WTC11 (cell line): ENCODE measurements at regions not wholly inside any gene's neighbourhood (a gene's known extent, or its start where the extent isn't known, plus 50 kb on each side); places are given as distances from the start of the nearest gene placed in this dataset.
A peak's percentile ranks its signal among the peaks of the same experiment; 100 is the strongest.

ENCODE experiments used
- ATAC-seq: fragments of 200-7000 bp; cut with Tn5 transposase; 2 replicates; pipeline ENCODE4 v1.10.0; 2021; ENCODE audit warnings: mild to moderate bottlenecking, moderate library complexity
- CTCF ChIA-PET: fragments of 300-600 bp; sonication (Branson Sonifier 250); formaldehyde crosslinking; loops from one replicate; lab custom pipeline; 2021; ENCODE audit warnings: antibody characterized with exemption; lab: Charles Lee
- POLR2A ChIA-PET: fragments of 350-600 bp; sonication (Branson Sonifier 250); formaldehyde crosslinking; loops from one replicate; lab custom pipeline; 2021; ENCODE audit warnings: antibody characterized with exemption; lab: Charles Lee
- DNase-seq: peaks from one replicate; pipeline ENCODE4 v3.0.0; 2021; ENCODE audit warnings: low spot score
- H3K27ac Mint-ChIP-seq: 2 replicates; pipeline ENCODE4 v1.8.0; 2021; ENCODE audit warnings: mixed read lengths
- H3K27me3 Mint-ChIP-seq: 2 replicates; pipeline ENCODE4 v1.8.0; 2021; ENCODE audit warnings: low read depth, mild to moderate bottlenecking, moderate library complexity, mixed read lengths
- H3K36me3 Mint-ChIP-seq: 2 replicates; pipeline ENCODE4 v1.8.0; 2021; ENCODE audit warnings: mixed read lengths
- H3K4me1 Mint-ChIP-seq: 2 replicates; pipeline ENCODE4 v1.8.0; 2022; ENCODE audit warnings: mixed read lengths
- H3K4me3 Mint-ChIP-seq: 2 replicates; pipeline ENCODE4 v1.8.0; 2021; ENCODE audit warnings: mild to moderate bottlenecking, moderate library complexity, mixed read lengths
- H3K9me3 Mint-ChIP-seq: 2 replicates; pipeline ENCODE4 v1.8.0; 2021; ENCODE audit warnings: mixed read lengths
- AR ChIP-seq: fragments of 250-450 bp; sonication (Bioruptor Pico); IDR thresholded peaks from 2 replicates; pipeline ENCODE4 v1.9.0; 2021; ENCODE audit warnings: mild to moderate bottlenecking
- ATF2 ChIP-seq: sonication (generic); formaldehyde crosslinking; IDR thresholded peaks from 2 replicates; pipeline ENCODE4 v1.8.1; 2022; ENCODE audit warnings: low read depth, missing genetic modification reagents, borderline replicate concordance
- CREM ChIP-seq: sonication (generic); formaldehyde crosslinking; IDR thresholded peaks from 2 replicates; pipeline ENCODE4 v1.8.1; 2022; ENCODE audit warnings: mild to moderate bottlenecking, missing genetic modification reagents, moderate library complexity
- E2F5 ChIP-seq: sonication (generic); formaldehyde crosslinking; IDR thresholded peaks from 2 replicates; pipeline ENCODE4 v1.8.1; 2022; ENCODE audit warnings: mild to moderate bottlenecking, moderate library complexity, missing genetic modification reagents
- ELF4 ChIP-seq: sonication (generic); formaldehyde crosslinking; IDR thresholded peaks from 2 replicates; pipeline ENCODE4 v1.8.1; 2022; ENCODE audit warnings: low read depth, mild to moderate bottlenecking, moderate library complexity, missing genetic modification reagents
- IRF2 ChIP-seq: sonication (generic); formaldehyde crosslinking; IDR thresholded peaks from 2 replicates; pipeline ENCODE4 v1.8.0; 2022; ENCODE audit warnings: low read depth, missing genetic modification reagents, borderline replicate concordance
- JAZF1 ChIP-seq: fragments of 250-450 bp; sonication (Bioruptor Pico); IDR thresholded peaks from 2 replicates; pipeline ENCODE4 v1.9.0; 2021; ENCODE audit warnings: moderate library complexity, mild to moderate bottlenecking, inconsistent platforms
- NR2C2 ChIP-seq: sonication (generic); formaldehyde crosslinking; IDR thresholded peaks from 2 replicates; pipeline ENCODE4 v1.8.0; 2022; ENCODE audit warnings: mild to moderate bottlenecking, missing genetic modification reagents
- NR3C1 ChIP-seq: sonication (generic); formaldehyde crosslinking; conservative IDR thresholded peaks from 2 replicates; pipeline ENCODE4 v1.8.1; 2023; ENCODE audit warnings: low read depth, mild to moderate bottlenecking, missing genetic modification reagents
- RELA ChIP-seq: sonication (generic); formaldehyde crosslinking; IDR thresholded peaks from 2 replicates; pipeline ENCODE4 v1.8.1; 2022; ENCODE audit warnings: missing genetic modification reagents, mild to moderate bottlenecking, borderline replicate concordance
- STAT6 ChIP-seq: sonication (generic); formaldehyde crosslinking; conservative IDR thresholded peaks from 2 replicates; pipeline ENCODE4 v1.8.1; 2023; ENCODE audit warnings: mild to moderate bottlenecking, low read depth, missing genetic modification reagents, moderate library complexity
- TEAD4 ChIP-seq: sonication (generic); formaldehyde crosslinking; IDR thresholded peaks from 2 replicates; pipeline ENCODE4 v1.8.0; 2022; ENCODE audit warnings: mild to moderate bottlenecking, missing genetic modification reagents
- USF2 ChIP-seq: sonication (generic); formaldehyde crosslinking; IDR thresholded peaks from 2 replicates; pipeline ENCODE4 v1.8.1; 2023; ENCODE audit warnings: mild to moderate bottlenecking, missing genetic modification reagents, moderate library complexity
- ZBTB43 ChIP-seq: sonication (generic); formaldehyde crosslinking; IDR thresholded peaks from 2 replicates; pipeline ENCODE4 v1.8.1; 2023; ENCODE audit warnings: mild to moderate bottlenecking, missing genetic modification reagents
- ZNF219 ChIP-seq: sonication (generic); formaldehyde crosslinking; IDR thresholded peaks from 2 replicates; pipeline ENCODE4 v1.8.0; 2023; ENCODE audit warnings: missing genetic modification reagents, mild to moderate bottlenecking, borderline replicate concordance
- ZNF396 ChIP-seq: fragments of 250-450 bp; sonication (Bioruptor Pico); IDR thresholded peaks from 2 replicates; pipeline ENCODE4 v1.8.0; 2021; ENCODE audit warnings: mild to moderate bottlenecking, moderate library complexity, borderline replicate concordance
- ZNF416 ChIP-seq: fragments of 250-450 bp; sonication (Bioruptor Pico); IDR thresholded peaks from 2 replicates; pipeline ENCODE4 v1.9.0; 2021; ENCODE audit warnings: mild to moderate bottlenecking, inconsistent platforms
- ZNF423 ChIP-seq: fragments of 250-450 bp; sonication (Bioruptor Pico); IDR thresholded peaks from 2 replicates; pipeline ENCODE4 v2.1.2; 2022; ENCODE audit warnings: mild to moderate bottlenecking, moderate library complexity

- POLR2A ChIA-PET = no interaction called here
- no peaks in the 10 kb centered on the region for H3K9me3 Mint-ChIP-seq
- no peak for ATAC-seq
- no peak overlapping the region for H3K27ac Mint-ChIP-seq
- H3K27me3 Mint-ChIP-seq = no peaks in the 10 kb centered on the region
- H3K36me3 Mint-ChIP-seq = no peaks in the 10 kb centered on the region
- H3K4me3 Mint-ChIP-seq = no peak overlapping the region
- CTCF ChIA-PET = no interaction called here
- peaks cover 44% of the 10 kb centered on the region for H3K4me1 Mint-ChIP-seq
- TF ChIP-seq CREM (CRISPR knock-in tag) (no peak), ZBTB43 (no peak)
- DNase-seq = no peak
These were observed 729.4 kb downstream of the METTL15 start for GRCh38 chr11:28837599-28837998.

- Mint-ChIP-seq H3K27me3 (no peaks in the 10 kb centered on the region), H3K36me3 (no peaks in the 10 kb centered on the region), H3K9me3 (no peaks in the 10 kb centered on the region), H3K27ac (peak overlapping the region; percentile 15), H3K4me3 (no peak overlapping the region), H3K4me1 (peaks cover 46% of the 10 kb centered on the region)
- ChIA-PET POLR2A (no interaction called here), CTCF (no interaction called here)
- peak; percentile 52; the same call in 1 of the 2 replicates for ATAC-seq
- no peak for DNase-seq
- TF ChIP-seq NR2C2 (no peak), ATF2 (CRISPR knock-in tag) (no peak), ZNF423 (CRISPR knock-in tag) (no peak), AR (CRISPR knock-in tag) (no peak), ELF4 (no peak), RELA (CRISPR knock-in tag) (no peak), ZNF416 (CRISPR knock-in tag) (no peak), STAT6 (no peak), JAZF1 (CRISPR knock-in tag) (no peak), NR3C1 (CRISPR knock-in tag) (no peak)
These were observed 728.3 kb downstream of the METTL15 start for GRCh38 chr11:28836285-28837081.

DNA sequence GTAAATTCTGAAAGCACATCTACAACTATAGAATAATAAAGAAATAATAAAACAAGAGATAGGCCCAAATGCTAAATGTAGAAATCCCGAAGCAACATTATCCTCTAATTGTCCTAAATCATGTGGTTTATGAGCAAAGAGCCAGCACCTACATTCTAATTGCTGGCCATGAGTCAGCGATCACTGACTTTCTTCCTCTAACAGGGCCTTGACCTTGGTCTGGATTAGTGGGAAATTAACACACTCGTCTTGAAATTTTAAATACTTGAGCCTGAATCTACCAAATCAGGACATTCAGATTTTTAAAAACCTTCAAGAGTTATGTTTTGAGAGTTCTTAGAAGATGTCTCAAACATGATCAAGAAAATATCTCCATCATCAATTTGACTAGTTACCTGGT, 727.6 kb downstream of the METTL15 start:
- H3K27me3 Mint-ChIP-seq = no peaks in the 10 kb centered on the region
- no peaks in the 10 kb centered on the region for H3K36me3 Mint-ChIP-seq
- H3K4me3 Mint-ChIP-seq = no peak overlapping the region
- peaks cover 48% of the 10 kb centered on the region for H3K4me1 Mint-ChIP-seq
- POLR2A ChIA-PET = interaction anchor here (0.7 kb wide), 1 partner anchor 29 kb away, joined by 4 read pairs; no protein-coding TSS in a partner anchor
- H3K9me3 Mint-ChIP-seq = no peaks in the 10 kb centered on the region
- CTCF ChIA-PET = no interaction called here
- TF ChIP-seq ZNF423 (CRISPR knock-in tag) = no peak
- TF ChIP-seq USF2 (CRISPR knock-in tag) = no peak
- no peak for TF ChIP-seq ZNF219 (CRISPR knock-in tag)
- TF ChIP-seq IRF2 (CRISPR knock-in tag) = no peak
- TF ChIP-seq E2F5 (CRISPR knock-in tag) = no peak
- TF ChIP-seq TEAD4 (CRISPR knock-in tag) = no peak
- TF ChIP-seq ZNF396 (CRISPR knock-in tag) = no peak
- ATAC-seq = no peak
- H3K27ac Mint-ChIP-seq = 0 out of 2 replicates have a peak overlapping the region, but pooled peaks have one; percentile 15
- no peak for DNase-seq
